Stimulated activated memory B cell treated with anti-CD40 and anti-IgM and Interleukin-4, amounts not matched to agents 10 μg/mL and 1 μg/mL and 100 μg/mL, for 72 hours (primary cell): ENCODE measurements at regions not wholly inside any gene's neighbourhood (a gene's known extent, or its start where the extent isn't known, plus 50 kb on each side); places are given as distances from the start of the nearest gene placed in this dataset.
A peak's percentile ranks its signal among the peaks of the same experiment; 100 is the strongest.

Experiments
- ATAC-seq: fragments of 150-1000 bp; cut with Tn5 transposase; 2 replicates; pipeline ENCODE4 v1.10.0; 2021
- H3K27ac Mint-ChIP-seq: one replicate; pipeline ENCODE4 v1.8.0; 2022; ENCODE audit warnings: mild to moderate bottlenecking, mixed read lengths
- H3K27me3 Mint-ChIP-seq: one replicate; pipeline ENCODE4 v1.8.0; 2022; ENCODE audit warnings: mixed read lengths
- H3K36me3 Mint-ChIP-seq: one replicate; pipeline ENCODE4 v1.8.0; 2022; ENCODE audit warnings: mixed read lengths
- H3K4me1 Mint-ChIP-seq: one replicate; pipeline ENCODE4 v1.8.0; 2022; ENCODE audit warnings: mixed read lengths
- H3K4me3 Mint-ChIP-seq: one replicate; pipeline ENCODE4 v1.8.0; 2022; ENCODE audit warnings: mild to moderate bottlenecking, moderate library complexity, mixed read lengths
- H3K9me3 Mint-ChIP-seq: one replicate; pipeline ENCODE4 v1.8.0; 2022; ENCODE audit warnings: mixed read lengths

DNA sequence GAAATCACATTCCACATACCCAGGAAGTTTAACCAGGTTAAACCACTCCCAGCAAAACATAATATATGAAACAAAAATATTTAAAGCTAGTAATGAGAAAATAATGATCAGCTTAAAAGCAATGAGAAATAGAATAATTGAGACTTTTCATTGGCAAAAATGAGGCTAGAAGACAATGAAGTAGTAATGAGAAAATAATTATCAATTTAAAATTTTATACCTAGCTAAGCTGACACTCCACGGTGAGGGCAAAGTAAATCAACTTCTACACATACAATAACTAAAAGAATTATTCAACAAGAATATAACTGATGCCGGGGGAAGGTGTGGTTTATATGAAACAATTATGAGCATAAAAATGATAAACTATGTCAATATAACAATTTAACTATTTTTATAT, 82.2 kb upstream of the TES start:
- H3K27me3 Mint-ChIP-seq, result no peaks in the 10 kb centered on the region
- no peak overlapping the region for H3K4me3 Mint-ChIP-seq
- H3K27ac Mint-ChIP-seq, result no peak overlapping the region
- peaks cover 6% of the 10 kb centered on the region for H3K9me3 Mint-ChIP-seq
- H3K36me3 Mint-ChIP-seq, result peaks cover 28% of the 10 kb centered on the region
- H3K4me1 Mint-ChIP-seq, result no peaks in the 10 kb centered on the region
- no peak for ATAC-seq

DNA sequence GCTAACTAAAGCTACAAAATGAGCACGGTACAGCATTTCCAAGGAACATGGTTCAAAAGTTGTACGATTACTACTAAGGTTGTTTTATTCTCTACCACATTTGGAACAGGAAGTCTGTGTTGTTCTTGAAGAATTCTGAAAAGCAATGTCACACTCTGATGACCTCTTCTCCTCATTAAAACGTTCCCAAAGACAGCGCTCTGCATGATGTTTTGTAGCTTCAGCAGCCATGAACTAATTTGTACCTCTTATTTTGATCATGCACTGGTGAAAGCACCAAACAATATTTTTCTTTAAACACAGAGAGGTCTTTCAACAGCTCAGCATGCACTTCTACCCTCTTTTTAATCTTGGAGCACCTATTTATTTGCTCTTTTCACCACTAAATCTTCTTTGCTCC, 75.0 kb upstream of the TES start:
- H3K4me3 Mint-ChIP-seq, result no peak overlapping the region
- no peak for ATAC-seq
- no peaks in the 10 kb centered on the region for H3K9me3 Mint-ChIP-seq
- no peaks in the 10 kb centered on the region for H3K36me3 Mint-ChIP-seq
- H3K27me3 Mint-ChIP-seq, result no peaks in the 10 kb centered on the region
- no peak overlapping the region for H3K27ac Mint-ChIP-seq
- H3K4me1 Mint-ChIP-seq, result peaks cover 12% of the 10 kb centered on the region

DNA sequence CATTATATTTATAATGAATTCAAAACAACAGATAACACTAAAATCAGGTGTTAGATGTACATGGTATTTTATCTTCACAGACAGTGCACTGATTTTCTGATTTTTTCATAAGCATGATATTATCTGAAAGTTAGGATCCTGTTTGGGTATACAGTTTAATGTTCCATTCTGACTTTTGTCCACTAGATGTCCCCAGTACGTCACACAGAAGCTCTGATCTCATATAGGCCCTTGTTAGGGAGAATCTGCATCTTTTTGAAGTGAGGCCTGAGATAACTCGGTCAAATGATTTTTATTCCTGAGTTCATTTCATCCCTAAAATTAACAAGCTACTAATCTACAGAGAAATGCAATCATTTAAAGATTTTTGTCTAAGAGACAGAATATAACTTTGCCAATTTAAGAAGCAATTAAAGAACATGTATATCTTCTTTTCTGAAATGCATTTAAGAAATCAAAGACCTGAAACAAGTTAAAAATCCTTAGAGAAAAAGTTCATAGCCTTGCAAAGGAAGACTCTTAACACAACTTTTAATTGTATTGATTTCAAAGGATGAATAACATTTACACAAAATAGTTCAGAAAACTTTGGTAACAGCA, 72.0 kb upstream of the TES start:
- Mint-ChIP-seq H3K4me1 (peaks cover 25% of the 10 kb centered on the region), H3K9me3 (no peaks in the 10 kb centered on the region), H3K36me3 (no peaks in the 10 kb centered on the region), H3K4me3 (no peak overlapping the region), H3K27me3 (no peaks in the 10 kb centered on the region), H3K27ac (peak overlapping the region; percentile 10)
- ATAC-seq, result peak; percentile 83

DNA sequence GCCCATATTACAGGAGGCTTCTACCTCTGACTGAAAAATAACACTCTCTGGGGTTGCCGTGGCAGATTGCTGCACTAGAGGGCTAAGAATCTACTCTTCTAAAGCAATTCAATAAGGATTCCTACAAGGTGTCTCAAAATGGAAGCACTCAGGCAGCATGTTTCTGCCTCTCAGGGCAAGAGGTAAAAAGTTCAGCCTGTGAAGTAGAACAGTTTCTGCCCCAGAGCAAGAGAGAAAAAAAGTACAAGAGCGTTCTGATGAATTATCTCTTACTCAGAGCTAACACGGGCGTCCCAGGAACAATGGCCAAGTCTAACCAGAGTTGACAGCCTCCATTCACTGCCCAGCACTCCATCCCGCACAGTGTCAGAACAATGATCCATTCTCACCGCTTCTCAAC, 71.3 kb upstream of the TES start:
- Mint-ChIP-seq H3K27ac (peak overlapping the region; percentile 10), H3K4me3 (no peak overlapping the region), H3K36me3 (no peaks in the 10 kb centered on the region), H3K9me3 (no peaks in the 10 kb centered on the region), H3K27me3 (no peaks in the 10 kb centered on the region), H3K4me1 (peaks cover 32% of the 10 kb centered on the region)
- no peak for ATAC-seq

DNA sequence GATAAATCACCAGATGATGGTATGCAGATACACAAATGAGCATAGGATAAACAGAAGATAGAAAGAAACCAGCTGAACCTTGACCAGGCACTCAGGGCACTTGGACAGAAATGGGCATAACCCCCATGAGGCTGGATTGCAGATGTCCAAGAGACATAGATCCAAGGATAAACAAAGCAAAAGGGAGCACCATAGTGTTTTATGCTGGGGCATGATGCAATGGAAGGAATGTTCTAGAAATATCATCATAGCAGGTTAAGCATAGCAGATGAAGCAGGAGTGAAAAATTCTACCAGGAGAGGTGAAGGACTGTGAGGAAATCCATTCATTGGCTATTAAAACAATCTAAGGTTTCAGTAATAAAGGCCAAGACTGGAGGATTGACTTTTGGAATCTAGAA, 70.5 kb upstream of the TES start:
- peaks cover 38% of the 10 kb centered on the region for H3K4me1 Mint-ChIP-seq
- no peaks in the 10 kb centered on the region for H3K27me3 Mint-ChIP-seq
- H3K9me3 Mint-ChIP-seq, result no peaks in the 10 kb centered on the region
- H3K4me3 Mint-ChIP-seq, result no peak overlapping the region
- ATAC-seq, result no peak
- no peaks in the 10 kb centered on the region for H3K36me3 Mint-ChIP-seq
- H3K27ac Mint-ChIP-seq, result peak overlapping the region; percentile 10

DNA sequence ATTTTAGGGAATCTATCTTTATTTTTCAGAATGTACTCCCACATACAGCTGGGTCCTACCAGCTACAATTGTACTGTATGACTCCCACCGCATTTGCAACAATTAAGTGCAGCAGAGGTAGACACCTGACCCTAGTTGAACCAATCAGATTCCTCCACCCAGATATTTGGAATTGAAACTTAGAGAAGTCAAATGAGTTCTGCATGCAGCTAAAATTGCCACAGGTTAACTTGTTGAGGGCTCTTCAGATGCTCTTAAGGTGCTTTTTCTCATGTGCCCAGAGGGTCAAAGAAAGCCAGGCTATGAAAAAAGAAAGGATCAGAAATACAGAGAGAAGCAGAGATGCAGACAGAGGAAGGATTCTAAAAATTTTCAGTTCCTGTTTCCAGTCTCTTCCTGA, 68.0 kb upstream of the TES start:
- no peak overlapping the region for H3K4me3 Mint-ChIP-seq

DNA sequence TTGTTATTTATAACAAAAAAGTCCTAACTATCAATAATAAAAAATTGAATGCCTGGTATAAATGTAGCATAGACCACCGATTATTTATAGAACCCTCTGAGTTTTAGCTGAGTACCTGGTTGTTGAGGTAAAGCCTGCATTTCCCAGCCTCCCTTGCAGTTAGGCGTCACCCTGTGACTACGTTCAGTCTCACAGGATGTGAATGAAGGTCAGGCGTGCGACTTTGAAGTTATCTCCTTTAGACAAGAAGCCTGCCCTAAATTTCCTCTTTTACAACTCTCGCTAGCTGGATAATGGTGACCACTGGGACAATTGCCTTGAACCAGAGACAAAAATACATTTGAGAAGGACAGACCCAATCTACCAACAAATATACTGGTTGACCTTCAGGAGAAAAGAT, 67.5 kb upstream of the TES start:
- Mint-ChIP-seq H3K36me3 (peaks cover 5% of the 10 kb centered on the region), H3K27ac (peak overlapping the region; percentile 54), H3K27me3 (no peaks in the 10 kb centered on the region), H3K4me1 (peaks cover 61% of the 10 kb centered on the region), H3K4me3 (no peak overlapping the region), H3K9me3 (peaks cover under 1% of the 10 kb centered on the region)
- ATAC-seq, result peak; percentile 62

More for the DNA sequence above, 68.0 kb upstream of the TES start:
- Mint-ChIP-seq H3K27ac (peak overlapping the region; percentile 54), H3K27me3 (no peaks in the 10 kb centered on the region), H3K9me3 (no peaks in the 10 kb centered on the region), H3K4me1 (peaks cover 57% of the 10 kb centered on the region), H3K36me3 (no peaks in the 10 kb centered on the region)
- ATAC-seq, result no peak

DNA sequence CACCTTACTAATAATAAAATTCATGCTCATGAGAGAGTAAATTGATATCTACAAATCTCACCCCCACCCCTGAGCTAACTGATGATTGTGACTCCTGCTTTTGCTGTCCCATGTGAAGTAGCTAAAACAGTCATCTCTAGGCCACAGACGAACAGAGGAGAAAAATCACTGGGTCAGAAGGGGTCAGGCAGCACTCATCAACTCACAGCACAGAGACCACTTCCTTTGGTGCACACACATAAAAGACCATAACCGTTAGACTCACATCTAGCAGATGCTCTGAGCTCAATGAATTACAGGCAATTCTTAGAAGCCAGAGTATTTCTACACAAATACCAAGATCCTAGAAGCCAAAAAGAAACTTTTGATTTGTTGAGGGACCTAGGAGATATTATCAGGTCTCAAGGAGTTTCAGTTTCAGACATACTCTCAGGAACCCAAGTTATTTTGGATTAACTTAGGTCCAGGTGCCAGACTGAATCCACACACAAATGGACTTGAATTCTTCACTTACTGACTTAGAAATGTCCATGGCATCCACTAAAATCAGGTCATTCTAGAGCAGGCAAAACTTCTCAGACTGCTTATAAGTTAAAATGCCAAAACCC, 65.0 kb upstream of the TES start:
- H3K27ac Mint-ChIP-seq, result peak overlapping the region; percentile 54
- peak; percentile 85 for ATAC-seq

DNA sequence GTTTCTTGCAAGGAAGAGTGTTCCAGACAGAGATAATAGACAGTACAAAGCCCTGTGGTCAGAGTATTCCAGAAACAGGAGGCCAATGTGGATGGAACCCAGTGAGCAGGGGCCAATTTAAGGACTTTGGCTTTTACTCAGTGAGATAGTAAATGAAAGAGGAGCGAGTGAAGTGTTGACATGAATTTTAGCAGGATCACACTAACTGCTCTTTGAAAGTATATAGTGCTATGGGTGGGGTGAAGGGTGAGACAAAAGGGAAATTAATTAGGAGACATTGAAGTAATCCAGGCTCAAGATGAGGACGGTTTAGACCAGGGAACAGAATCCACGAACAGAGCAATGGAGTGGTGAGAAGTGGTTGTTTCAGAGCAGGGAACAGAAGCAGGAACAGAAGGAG, 62.2 kb upstream of the TES start:
- H3K4me3 Mint-ChIP-seq, result peak overlapping the region; percentile 36
- peaks cover 6% of the 10 kb centered on the region for H3K9me3 Mint-ChIP-seq
- H3K4me1 Mint-ChIP-seq, result peaks cover 83% of the 10 kb centered on the region
- ATAC-seq, result no peak
- no peaks in the 10 kb centered on the region for H3K27me3 Mint-ChIP-seq
- peaks cover 18% of the 10 kb centered on the region for H3K36me3 Mint-ChIP-seq
- peak overlapping the region; percentile 54 for H3K27ac Mint-ChIP-seq

More for the DNA sequence above, 65.0 kb upstream of the TES start:
- Mint-ChIP-seq H3K4me1 (peaks cover 77% of the 10 kb centered on the region), H3K9me3 (peaks cover 6% of the 10 kb centered on the region), H3K4me3 (peak overlapping the region; percentile 52), H3K36me3 (peaks cover 18% of the 10 kb centered on the region), H3K27me3 (no peaks in the 10 kb centered on the region)

DNA sequence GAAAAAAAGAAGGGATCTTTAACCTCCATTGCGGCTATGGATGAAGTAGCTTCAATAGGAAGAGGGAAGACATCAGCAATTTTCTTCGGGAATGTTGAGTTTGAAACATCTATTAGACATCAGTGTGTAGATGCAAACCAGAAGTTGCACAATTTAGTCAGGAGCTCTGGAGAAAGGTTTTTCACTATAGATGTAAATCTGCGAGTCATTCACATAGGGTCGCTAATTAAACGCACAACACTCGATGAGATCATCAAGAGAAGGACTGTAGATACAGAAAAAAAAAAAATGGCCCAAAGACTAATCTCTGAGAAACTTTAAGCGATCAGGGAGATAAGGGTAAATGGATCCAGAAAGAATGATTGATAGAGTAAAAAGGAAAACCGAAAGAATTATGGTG, 61.7 kb upstream of the TES start:
- Mint-ChIP-seq H3K4me3 (peak overlapping the region; percentile 34), H3K9me3 (peaks cover 6% of the 10 kb centered on the region), H3K4me1 (peaks cover 83% of the 10 kb centered on the region), H3K27ac (peak overlapping the region; percentile 54), H3K36me3 (peaks cover 18% of the 10 kb centered on the region), H3K27me3 (no peaks in the 10 kb centered on the region)
- ATAC-seq, result no peak

DNA sequence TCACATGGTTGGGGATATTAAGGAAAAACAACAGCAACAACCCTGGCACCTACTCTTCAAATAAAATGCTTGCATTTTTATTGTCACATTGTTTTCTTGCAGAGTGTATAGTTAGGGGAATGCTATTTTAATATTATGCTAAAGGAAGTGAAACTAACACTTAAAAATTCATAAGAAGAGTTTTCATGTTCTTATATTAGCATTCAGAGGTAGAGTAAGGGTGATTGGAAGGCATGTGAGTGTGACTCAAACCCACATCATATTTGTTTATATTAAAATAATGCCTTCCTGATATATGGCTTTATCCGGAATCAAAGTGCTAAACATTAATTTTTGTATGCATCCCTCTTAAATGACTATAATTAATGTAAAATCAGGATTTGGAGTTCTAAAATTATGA, 59.8 kb upstream of the TES start:
- peak; percentile 88 for ATAC-seq
- H3K27ac Mint-ChIP-seq, result peak overlapping the region; percentile 54
- H3K9me3 Mint-ChIP-seq, result peaks cover 6% of the 10 kb centered on the region
- H3K4me1 Mint-ChIP-seq, result peaks cover 80% of the 10 kb centered on the region
- peaks cover 18% of the 10 kb centered on the region for H3K36me3 Mint-ChIP-seq
- peak overlapping the region; percentile 69 for H3K4me3 Mint-ChIP-seq
- H3K27me3 Mint-ChIP-seq, result no peaks in the 10 kb centered on the region

DNA sequence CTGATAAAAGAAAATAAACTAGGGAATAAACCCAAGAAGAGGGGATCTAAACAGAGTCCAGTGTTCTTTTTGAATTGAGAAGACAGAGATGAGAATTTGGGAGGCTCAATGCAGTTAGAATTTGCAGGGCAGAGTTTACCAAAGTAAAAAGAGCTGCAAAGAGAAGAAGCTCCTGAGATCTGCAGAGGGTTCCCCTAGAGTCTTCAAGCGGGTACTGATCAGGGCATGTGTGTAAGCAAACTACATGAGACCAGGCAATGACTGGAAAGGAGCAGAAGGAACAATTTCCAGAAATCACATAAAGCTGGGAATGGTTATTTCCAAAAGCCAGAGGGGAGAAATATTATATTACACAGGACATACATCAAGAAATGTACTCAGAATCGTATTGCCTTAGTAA, 58.1 kb upstream of the TES start:
- Mint-ChIP-seq H3K27me3 (no peaks in the 10 kb centered on the region), H3K4me3 (peak overlapping the region; percentile 46), H3K36me3 (peaks cover 22% of the 10 kb centered on the region), H3K4me1 (peaks cover 79% of the 10 kb centered on the region), H3K9me3 (peaks cover 6% of the 10 kb centered on the region), H3K27ac (peak overlapping the region; percentile 95)
- peak; percentile 51 for ATAC-seq

DNA sequence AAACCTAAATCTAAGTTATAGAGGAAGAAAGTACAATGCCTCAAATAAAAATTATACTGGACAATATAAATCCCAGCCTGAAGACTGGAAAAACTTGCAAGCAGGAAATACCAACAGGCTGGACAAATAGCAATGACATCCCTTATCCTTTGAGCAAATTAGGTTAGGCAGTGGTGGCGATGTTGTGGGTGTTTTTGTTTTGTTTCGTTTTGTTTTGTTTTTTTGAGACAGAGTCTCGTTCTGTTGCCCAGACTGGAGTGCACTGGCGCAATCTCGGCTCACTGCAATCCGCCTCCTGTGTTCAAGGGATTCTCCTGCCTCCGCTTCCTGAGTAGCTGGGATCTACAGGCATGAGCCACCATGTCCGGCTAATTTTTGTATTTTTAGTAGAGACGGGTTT, 57.3 kb upstream of the TES start:
- ATAC-seq, result no peak
- Mint-ChIP-seq H3K27ac (peak overlapping the region; percentile 95), H3K9me3 (peaks cover 3% of the 10 kb centered on the region), H3K4me3 (peak overlapping the region; percentile 69), H3K4me1 (peaks cover 79% of the 10 kb centered on the region), H3K27me3 (no peaks in the 10 kb centered on the region), H3K36me3 (peaks cover 20% of the 10 kb centered on the region)

DNA sequence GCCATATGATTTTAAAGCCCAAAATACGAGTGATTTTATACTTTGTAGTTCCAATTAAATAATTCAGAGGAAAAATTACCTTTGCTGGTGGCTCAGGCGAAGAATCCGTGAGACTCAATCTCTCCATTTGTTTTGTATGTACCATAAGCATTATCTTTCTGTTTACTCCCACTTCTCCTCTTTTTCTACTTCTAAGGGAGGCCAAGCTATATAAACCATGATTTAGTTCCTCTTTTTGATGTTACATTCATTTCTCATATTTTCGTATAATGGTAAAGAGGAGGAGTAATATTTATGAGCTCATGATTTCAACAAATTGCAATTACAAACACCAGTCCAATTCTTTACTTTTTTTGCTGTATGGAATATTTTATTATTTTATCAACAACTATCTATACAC, 50.6 kb upstream of the TES start:
- peaks cover 72% of the 10 kb centered on the region for H3K4me1 Mint-ChIP-seq

More for the DNA sequence above, 50.6 kb upstream of the TES start:
- H3K27ac Mint-ChIP-seq, result peak overlapping the region; percentile 75
- peak; percentile 72 for ATAC-seq
- peaks cover 9% of the 10 kb centered on the region for H3K36me3 Mint-ChIP-seq
- H3K9me3 Mint-ChIP-seq, result no peaks in the 10 kb centered on the region
- no peaks in the 10 kb centered on the region for H3K27me3 Mint-ChIP-seq
- H3K4me3 Mint-ChIP-seq, result peak overlapping the region; percentile 73
